ENCODE measurements at regions not wholly inside any gene's neighbourhood (a gene's known extent, or its start where the extent isn't known, plus 50 kb on each side); places are given as distances from the start of the nearest gene placed in this dataset.

DNA sequence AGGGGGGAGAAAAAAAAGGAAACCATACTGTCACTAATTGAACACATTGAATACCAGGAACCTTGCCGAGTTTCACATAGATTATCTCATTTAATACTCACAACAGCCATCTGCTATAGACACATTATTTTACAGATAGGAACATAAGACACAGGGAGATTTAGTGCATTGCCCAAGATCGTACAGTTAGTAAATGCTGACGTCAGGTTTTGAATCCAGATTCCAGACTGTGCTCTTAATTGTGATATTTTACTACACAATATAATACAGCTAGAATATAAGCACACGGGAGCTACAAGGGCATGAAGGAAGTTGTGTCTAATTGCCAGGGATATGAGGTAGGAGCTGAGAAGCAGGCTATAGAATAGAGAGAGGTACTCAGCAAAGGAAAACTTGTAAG is 93.9 kb upstream of the MINDY3 start:
- Histone ChIP-seq H3K27ac (ENCODE audit: control insufficient read depth, insufficient read depth) (no peak overlapping the region), H3K4me2 (ENCODE audit: control insufficient read depth, insufficient read depth) (no peak overlapping the region), H3K79me2 (ENCODE audit: control insufficient read depth, insufficient read depth, low read length) (no peaks in the 10 kb centered on the region), H4K20me1 (ENCODE audit: control insufficient read depth, insufficient read depth) (no peaks in the 10 kb centered on the region), H3K9me3 (replicated peaks; ENCODE audit: control insufficient read depth, insufficient read depth, low read length) (no peaks in the 10 kb centered on the region), H3K4me1 (ENCODE audit: control insufficient read depth, insufficient read depth, low read length) (no peaks in the 10 kb centered on the region), H3K4me3 (no peak overlapping the region), H3K27me3 (replicated peaks in 1 of 2; ENCODE audit: control insufficient read depth in 2 of 2, insufficient read depth in 2 of 2, low read length in 1 of 2) (no peaks in the 10 kb centered on the region), H2AFZ (ENCODE audit: control insufficient read depth, low read depth, low read length) (no peak overlapping the region), H3K9ac (ENCODE audit: control insufficient read depth, insufficient read depth, low read length) (no peak overlapping the region), H3K36me3 (ENCODE audit: control insufficient read depth in 2 of 2, insufficient read depth in 2 of 2, low read length in 1 of 2) (no peaks in the 10 kb centered on the region)
- ChIA-PET SMC1A (ENCODE audit: uncharacterized antibody, unreplicated experiment) (interaction anchor here (1.0 kb wide), 1 partner anchor 187 kb away, joined by 3 read pairs; no protein-coding TSS in a partner anchor), POLR2A (no interaction called here), RAD21 (ENCODE audit: unreplicated experiment) (no interaction called here), CTCF (no interaction called here)
- in situ Hi-C loops (cut with MboI) (no loop called here), intact Hi-C loops (cut with micrococcal nuclease; ENCODE audit: unreplicated experiment) (no loop called here)
- DNase-seq (ENCODE audit: low read depth, low spot score) (no peak), FAIRE-seq (no peak), ATAC-seq (no peak)
- TF ChIP-seq, protein P1, sequence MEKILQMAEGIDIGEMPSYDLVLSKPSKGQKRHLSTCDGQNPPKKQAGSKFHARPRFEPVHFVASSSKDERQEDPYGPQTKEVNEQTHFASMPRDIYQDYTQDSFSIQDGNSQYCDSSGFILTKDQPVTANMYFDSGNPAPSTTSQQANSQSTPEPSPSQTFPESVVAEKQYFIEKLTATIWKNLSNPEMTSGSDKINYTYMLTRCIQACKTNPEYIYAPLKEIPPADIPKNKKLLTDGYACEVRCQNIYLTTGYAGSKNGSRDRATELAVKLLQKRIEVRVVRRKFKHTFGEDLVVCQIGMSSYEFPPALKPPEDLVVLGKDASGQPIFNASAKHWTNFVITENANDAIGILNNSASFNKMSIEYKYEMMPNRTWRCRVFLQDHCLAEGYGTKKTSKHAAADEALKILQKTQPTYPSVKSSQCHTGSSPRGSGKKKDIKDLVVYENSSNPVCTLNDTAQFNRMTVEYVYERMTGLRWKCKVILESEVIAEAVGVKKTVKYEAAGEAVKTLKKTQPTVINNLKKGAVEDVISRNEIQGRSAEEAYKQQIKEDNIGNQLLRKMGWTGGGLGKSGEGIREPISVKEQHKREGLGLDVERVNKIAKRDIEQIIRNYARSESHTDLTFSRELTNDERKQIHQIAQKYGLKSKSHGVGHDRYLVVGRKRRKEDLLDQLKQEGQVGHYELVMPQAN (conservative IDR thresholded peaks at IDR 0.05): no peak
- TF ChIP-seq PML (IDR thresholded peaks at IDR 0.05; ENCODE audit: low read length) (no peak), CREM (IDR thresholded peaks at IDR 0.05; ENCODE audit: low read depth) (no peak), SUZ12 (IDR thresholded peaks at IDR 0.05; ENCODE audit: unreplicated experiment) (no peak), BACH1 (IDR thresholded peaks at IDR 0.05; ENCODE audit: borderline replicate concordance) (no peak), PRDM15 (CRISPR knock-in tag; IDR thresholded peaks at IDR 0.05) (no peak), ATF7 (IDR thresholded peaks at IDR 0.05; ENCODE audit: low read depth) (no peak), YBX1 (IDR thresholded peaks at IDR 0.05) (no peak)
- 14% methylated on average over 4 of the region's 4 CpGs for WGBS (ENCODE audit: insufficient coverage, insufficient replicate concordance, low lambda C conversion rate, missing lambda C conversion rate)
- no TSS peak for BruUV-seq (replicated peaks)

All from GM12878 (cell line).